Hematopoietic multipotent progenitor cell treated with erythropoietin and hydrocortisone succinate and interleukin-3 and kit ligand, for 8 days (in vitro differentiated cells): ENCODE measurements at regions not wholly inside any gene's neighbourhood (a gene's known extent, or its start where the extent isn't known, plus 50 kb on each side); places are given as distances from the start of the nearest gene placed in this dataset.
A peak's percentile ranks its signal among the peaks of the same experiment; 100 is the strongest.

Source experiments
- DNase-seq: peaks from one replicate; pipeline ENCODE4 v3.0.0-alpha.2; 2015

DNA sequence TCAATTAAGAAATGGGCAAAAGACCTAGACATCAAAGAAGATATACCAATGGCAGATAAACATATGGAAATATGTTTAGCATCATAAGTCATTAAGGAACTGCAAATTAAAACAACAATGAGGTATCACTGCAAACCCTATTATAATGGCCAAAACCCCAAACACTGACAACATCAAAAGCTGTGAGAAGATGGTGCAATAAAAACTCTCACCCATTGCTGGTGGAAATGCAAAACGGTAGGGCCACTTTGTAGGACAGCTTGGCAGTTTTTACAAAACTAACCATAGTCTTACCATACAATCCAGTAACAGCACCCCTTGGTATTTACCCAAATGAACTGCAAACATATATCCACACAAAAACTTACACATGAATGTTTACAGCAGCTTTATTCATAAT lies 213.1 kb downstream of the UBE2E3 start:
- DNase-seq = no peak

DNA sequence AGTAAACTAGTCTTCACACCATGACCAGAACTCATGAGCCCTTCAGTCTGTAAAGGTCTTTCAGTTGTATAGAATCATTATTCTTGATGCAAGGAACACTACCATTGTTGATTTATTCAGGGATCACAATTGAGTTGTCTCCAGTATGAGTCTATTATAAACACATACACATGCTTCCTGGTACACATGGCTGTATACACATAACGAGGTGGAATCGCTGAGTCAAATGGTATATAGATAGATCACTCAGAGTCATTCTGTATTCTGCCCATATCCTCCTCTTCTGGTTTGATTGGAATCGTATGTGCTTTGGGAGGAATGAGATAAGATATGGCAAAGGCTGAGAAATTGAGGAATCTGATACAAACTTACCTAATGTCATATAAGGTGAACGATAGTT lies 216.0 kb downstream of the UBE2E3 start:
- DNase-seq = no peak

DNA sequence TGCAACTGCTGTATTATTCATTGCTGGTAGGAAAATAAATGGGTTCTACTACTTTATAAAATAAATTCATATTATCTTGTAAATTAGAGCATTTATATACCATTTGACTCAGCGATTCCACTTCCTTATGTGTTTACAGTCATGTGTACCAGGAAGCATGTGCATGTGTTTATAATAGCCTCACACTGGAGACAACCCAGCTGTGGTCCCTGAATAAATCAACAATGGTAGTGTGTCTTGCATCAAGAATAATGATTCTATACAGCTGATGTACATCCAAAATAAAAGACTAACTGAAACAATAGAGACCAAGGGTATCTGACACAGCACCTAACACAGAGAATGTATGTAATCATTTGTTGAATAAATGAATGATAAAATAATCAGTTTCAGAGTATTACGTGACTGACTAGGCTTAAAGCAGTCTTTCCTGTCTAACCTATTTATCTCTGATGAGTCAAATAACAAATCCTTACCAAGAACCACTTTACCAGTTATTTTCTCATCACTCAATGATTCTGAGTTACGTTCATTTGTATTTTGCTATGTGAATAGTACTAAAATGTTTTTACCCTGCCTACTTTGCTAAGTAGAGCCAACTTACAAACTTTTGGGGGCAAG lies 216.8 kb downstream of the UBE2E3 start:
- DNase-seq = no peak

DNA sequence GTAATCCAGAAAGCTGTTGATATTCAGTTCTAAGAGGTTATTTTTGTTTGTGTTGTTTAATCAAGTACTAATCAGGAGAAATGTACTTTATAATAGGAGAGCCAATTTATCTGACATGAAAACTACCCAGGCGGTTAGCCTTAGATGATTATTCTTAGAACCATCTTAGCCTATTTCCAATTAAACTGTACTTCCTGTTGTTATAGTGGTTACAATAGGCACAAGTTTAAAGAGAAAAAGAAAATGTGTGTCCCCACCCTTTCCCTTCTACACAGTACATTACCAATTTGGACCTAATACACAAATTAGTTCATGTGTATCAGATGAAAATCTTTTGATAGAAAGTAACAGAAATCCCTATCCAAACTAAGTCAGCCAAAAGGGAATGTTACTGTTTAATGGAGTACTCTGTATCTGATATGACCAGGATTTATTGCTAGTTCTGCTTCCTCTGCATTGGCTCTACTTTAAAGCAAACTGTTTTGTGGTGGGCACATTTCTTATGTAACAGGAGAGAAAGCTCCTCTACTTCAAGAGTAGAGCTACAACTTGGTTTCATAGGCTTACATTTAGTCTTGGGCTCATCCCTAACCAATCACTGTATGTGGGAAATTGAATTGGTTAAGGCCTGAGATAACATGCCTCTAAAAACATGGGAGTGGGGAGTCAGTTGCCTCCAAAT lies 217.9 kb downstream of the UBE2E3 start:
- no peak for DNase-seq

DNA sequence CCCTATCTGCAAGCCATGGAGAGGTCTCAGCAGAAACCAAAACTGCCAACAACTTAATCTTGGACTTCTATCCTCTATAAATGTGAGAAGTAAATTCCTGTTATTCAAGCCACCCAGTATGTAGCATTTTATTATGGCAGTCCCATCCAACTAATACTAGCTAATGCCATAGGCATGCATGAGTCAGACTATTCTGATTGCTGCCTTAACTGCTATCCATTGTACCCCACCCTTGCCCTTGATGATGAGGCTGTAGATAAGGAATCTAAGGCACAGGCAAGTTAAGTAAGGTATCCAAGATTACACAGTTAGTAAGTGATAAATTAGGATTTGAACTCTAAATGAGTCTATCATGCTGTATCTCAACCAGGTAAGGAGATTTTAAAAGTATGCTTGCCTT lies 223.0 kb downstream of the UBE2E3 start:
- no peak for DNase-seq

DNA sequence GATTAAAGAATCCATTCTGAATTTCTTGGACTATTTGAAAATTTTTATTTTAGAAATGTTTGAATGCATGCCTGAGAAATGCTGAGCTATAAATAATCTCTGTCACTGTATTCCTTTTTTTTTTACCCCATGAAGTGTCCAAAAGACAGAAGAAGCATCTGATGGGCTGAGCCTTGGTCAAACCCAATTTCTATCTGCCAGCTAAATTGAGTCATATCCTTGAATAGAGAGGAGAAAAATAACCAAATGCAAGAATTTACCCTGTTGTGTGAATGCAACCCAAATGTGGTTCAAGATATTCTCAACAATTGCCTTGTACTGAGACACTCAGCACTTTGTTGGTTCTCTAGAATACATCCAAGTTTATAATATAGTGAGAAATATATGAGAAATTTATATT lies 223.5 kb downstream of the UBE2E3 start:
- DNase-seq = no peak

DNA sequence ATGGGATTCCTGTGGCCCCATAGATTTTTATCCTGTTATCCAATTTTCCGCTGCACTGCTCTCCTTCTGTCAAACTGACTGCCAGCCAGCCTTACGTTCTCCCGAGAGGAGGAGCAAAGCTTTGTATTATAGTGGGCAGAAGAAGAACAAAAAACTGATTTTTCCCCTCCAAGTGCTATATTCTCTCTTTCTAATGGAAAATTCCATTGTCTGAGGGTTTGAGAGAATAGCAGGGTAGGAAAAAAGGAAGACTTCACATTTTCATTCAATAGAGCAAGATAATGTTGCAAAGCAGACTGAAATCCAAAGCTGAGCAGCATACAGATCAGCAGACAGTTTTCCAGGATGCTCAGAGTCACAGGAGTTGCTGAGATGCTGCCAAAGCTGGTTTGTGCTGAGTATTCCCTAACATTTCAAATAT lies 238.0 kb downstream of the UBE2E3 start:
- DNase-seq = no peak

DNA sequence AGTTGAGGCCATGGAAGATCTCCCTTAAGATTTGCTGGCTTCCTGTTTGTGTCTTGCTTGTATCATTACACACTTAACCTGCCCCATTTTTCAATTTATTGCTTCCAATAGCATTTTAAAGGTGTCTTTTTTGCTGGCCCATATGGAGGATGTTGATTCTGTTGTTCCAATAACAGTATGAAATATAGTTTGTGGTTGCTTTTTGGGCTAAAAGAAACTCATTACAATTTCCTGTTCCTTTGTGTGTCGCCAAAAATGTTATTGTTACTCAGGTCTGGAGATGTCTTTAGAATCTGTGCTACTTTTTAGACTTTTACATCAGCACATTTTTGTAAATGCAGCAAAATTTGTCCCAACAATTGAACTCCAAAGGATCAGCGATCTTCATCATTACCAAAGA lies 234.0 kb upstream of the ITGA4 start:
- DNase-seq = no peak

DNA sequence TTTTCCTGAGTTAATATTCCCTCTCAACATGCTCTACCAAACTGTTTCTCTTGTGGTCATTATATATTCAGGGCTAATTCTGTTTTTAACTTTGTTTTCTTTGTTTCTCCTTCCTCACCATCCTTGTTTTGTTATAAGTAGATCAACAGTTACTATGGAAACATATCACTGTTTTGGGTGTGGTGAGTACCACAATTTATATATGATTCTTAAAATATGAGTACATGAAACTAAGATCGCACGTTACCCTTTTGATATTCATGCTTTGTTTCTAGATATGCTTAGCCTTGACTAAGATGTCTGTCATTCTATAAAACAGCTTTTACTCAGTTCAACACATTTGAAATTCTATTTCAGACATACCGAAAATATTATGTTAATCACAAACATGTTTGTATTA lies 232.3 kb upstream of the ITGA4 start:
- no peak for DNase-seq

DNA sequence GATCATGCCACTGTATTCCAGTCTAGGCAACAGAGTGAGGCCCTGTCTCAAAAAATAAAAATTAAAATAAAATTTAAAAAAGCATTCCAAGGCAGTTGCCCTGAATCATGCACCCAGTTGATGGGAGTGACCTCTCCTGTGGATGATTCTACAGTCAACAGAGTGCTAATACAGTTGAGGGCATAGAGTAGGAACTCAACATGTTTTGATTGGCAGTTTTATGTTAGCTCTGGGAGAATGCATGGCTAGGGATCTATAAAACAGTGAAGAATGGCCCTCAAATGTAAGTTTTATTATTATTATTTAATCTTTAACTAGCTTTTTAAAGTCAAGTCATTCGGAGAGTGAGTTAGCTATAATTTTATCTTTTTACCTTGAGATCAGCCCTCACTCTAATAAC lies 228.5 kb upstream of the ITGA4 start:
- no peak for DNase-seq

DNA sequence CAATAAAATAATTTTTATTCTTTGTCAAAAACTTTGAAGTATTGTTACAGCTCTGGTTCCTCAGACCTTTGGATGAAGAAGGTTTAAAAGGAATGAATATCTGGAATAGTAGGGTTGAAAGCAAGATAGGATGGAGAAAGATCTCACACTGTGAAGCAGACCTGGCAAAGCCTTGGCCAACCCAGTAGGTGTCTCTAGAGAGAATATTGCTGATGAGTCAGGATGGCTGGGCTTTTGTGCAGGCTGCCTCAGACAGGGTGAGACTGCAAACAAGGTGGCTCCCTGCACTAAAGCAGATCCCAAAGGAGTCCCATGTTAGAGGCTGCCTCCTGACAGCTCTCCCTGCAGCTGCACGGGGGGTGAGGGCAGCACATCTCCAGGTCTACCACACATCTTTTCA lies 226.0 kb upstream of the ITGA4 start:
- peak; percentile 25 for DNase-seq

DNA sequence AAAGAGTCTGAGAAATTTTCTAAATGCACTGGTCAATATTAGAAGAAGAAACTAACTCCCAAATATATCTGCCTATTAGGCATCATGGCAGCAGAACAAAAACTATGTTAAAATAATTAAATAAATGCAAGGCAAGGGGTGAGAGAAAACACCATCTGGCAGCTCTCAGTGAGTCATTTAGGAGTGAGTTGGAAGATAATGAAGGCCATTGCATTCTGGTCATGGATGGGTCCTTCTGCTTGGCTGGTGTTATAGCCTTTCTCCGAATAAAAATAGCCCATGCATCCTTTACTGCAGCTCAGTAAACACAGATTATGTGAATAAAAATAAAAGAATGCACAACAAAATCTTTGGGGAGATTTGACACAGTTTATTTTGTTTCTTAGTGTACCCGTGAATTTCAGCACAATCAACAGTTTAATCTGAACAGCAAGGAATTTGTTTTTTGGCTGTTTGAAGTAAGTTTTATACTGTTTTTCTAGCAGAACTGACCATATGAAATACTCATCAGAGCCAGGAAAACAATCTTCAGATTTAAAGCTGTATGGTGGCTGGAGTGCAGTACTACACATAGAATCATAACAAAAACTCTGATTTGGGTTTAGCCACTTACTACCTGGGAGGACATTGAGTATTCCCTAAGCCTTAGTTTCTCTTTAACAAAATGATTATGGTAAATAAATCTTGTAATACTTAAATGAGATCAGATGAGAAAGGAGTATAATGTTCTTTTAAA lies 225.1 kb upstream of the ITGA4 start:
- DNase-seq = no peak

DNA sequence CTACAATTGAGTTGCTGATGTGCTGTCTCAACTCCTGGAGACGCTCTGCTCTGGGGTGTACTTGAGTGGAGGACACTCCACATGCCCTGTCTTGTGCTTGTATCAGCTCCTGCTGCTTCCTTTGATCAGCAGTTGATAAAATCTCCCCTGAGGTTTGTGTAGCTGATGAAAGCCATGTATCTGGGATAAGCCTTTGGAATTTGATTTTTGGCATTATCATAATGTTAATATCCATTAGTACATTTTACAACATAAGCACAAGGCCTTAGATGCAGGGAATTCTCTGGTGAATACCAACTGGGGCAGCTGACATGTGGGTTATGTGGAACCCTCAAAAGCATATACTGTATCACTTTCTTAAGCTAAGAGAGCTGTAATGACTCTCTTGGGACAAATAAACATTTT lies 222.7 kb upstream of the ITGA4 start:
- DNase-seq = no peak

DNA sequence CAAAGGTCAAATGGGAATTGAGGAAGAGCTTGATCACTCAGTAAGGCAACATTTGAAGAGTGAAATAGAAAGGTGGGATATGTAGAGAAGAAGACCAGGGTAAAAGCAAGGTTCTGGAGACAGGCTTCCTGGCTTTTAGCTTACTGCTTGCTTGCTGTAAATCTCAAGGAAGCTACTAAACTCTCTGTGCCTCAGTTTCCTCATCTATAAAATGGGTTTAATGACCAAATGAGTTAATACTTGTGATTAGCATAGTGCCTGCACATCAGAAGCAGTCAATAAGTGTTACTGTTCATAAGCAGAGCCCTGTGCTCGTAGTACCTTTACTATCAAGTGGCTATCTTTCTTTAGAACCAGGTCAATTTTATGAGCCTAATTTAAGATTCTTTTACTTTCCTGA lies 222.2 kb upstream of the ITGA4 start:
- DNase-seq = no peak

DNA sequence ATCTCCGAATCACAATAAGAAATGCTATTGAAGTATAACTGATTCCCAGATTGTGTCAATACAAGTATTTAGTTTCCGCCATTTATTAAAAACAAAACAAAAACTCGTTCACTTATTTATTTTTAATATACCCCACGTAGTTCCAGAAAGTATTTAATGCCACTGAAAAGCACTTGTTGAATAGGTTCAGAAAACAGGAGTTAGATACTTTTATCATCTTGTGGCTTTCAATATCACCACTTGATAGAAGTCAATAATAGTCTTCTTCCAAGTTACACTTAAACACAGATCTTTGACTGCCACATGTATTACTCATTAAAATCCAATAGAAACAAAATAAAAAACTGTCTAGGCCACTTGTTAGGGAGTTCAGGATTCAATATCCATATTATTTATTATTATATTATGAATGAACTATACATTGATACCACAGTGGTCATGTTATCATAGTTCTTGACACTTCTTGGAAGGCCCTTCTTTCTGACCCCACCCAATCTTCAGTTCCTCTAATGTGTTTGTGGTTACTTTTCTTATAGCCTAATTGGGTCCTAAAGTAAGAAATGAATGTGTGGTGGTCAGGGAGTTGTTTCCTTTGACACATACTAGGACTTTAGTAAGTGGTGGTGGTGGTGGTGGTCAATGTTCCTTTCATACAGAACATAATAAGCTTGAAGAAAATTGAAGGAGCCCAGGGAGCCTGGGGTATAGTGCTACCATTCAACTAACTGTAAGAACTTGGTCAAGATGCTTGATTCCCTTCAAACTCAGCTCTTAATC lies 221.3 kb upstream of the ITGA4 start:
- DNase-seq = peak; percentile 71

DNA sequence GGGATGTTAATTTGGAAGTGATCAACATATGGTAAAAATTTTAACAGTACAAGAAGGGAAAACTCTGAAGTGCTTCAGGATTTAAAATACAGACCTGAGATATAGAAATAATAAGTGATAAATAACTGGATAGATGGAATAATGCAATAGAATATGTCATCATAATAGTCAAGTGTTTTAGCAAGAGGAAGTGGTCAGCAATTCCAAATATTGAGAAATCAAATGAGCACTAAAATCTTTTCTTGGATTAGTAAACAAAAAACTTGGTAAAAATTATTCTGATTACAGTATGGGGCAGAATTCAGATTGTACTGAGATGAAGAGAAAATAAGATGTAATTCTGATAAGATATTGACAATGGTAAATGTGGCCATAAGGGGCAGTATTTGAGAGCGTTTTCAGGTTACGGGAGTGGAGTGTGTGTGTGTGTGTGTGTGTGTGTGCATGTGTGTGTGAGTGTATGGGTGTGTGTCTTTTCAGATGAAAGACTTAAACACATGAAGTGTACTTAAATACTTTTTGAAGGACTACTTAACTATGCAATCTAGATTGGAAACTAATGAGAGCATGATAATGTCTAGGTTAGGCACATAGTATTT lies 217.9 kb upstream of the ITGA4 start:
- DNase-seq = peak; percentile 19

DNA sequence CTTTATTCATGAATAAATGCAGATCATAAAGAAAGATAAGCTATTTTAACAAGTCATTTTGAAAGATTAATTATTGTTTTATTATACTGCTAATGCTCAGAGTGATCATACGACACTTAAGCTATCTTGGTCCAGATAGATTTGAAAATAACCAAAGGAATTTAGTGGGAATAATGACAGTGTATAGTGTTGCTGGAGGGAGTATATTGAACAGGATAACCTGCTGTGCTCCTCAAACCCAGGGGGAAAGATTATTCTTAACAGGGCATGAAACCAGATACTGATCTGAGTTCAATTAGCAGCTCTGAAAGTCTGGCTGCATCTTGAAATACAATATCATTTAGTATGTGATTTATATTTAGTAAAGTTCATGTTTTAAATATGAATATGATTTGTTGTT lies 216.3 kb upstream of the ITGA4 start:
- no peak for DNase-seq

DNA sequence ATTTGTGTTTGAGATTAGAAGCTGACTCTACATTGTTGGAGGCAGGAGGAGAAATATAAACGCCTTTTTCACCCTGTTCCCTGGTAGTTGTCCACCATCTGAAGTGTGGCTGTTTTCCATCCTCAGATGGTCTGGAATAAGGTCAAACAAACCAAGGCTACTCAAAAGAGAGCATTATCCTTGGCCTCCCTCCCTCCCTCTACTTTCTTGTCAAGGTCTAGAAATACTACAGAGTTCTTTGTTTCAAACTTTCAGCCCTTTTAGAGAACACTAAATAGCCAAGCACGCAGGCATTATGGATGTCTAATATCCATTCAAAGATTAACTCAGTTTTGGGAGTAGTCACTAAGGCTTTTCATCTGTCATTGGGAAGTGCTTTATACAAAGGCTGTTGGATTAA lies 215.8 kb upstream of the ITGA4 start:
- no peak for DNase-seq

DNA sequence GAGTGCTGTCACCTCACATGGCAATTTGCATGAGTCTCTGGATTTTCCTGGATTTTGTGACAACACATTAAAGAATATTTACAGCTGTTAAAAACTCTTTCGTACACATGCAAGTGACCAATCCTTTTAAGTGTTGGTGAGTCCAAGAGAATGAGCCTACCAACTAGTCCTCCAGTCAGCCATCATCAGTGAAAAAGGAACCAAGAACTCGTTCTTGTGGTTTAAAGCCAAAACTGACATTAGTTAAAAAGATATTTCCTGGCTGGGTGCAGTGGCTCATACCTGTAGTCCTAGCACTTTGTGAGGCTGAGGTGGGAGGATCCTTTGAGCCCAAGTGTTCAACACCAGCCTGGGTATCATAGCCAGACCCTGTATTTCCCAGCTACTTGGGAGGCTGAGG lies 215.4 kb upstream of the ITGA4 start:
- no peak for DNase-seq

DNA sequence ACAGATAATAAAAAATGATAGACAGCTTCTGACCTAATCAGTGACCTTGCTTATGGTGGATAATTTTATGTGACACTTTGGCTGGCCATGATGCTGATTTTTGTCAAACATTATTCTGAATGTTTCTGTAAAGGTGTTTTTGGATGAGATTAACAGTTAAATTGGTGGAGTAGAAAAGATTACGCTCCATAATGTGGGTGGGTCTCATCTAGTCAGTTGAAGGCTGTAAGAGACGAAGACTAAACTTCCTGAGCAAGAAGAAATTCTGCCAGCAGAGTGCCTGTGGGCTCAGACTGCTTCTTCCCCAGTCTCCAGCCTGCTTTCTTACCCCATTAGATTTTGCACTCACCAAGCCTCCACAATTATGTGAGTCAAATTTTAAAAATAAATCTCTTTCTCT lies 214.9 kb upstream of the ITGA4 start:
- DNase-seq = no peak

DNA sequence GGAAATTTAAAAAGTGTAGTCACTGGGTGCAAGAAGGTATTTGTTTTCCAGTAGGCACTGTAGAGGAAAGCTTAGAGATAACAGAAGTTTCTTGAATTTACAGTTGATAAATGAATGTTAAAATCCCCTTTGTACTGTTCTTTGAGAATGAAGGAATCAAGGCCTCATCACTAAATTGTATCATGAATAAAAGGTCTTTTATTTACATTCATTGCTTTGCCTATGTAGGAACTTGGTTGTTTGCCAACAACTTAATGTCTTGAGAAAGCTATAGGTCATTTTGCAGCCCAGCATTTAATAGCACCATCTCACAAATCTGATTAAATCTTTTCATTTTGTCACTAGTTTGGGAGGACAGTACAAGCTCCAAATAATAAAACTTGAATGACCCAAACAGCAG lies 213.9 kb upstream of the ITGA4 start:
- DNase-seq = no peak

DNA sequence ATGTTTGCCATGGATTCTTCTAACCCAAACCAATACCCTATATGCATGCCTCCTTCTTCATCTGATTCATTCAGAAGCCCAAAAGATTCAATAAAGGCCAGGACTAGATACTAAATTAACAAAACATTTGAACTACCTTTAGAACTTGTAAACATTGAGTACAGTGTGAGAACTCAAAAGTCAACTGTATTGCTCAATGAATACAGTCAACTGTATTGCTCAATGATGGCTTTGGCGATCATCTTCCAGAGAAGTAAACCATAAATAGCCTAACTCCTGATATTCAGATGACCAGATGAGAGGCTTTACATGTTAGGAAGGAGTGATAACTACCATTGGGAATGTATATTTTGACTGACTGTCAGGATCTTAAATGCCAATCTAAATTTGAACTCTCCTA lies 206.5 kb upstream of the ITGA4 start:
- DNase-seq = no peak
